C4-2B (cell line): ENCODE measurements at regions not wholly inside any gene's neighbourhood (a gene's known extent, or its start where the extent isn't known, plus 50 kb on each side); places are given as distances from the start of the nearest gene placed in this dataset.

ENCODE experiments used
- ZFX ChIP-seq: fragments of 450-650 bp; IDR thresholded peaks from 2 replicates; pipeline ENCODE4 v1.6.1; 2017
- TF ChIP-seq, protein P1 (sequence below): fragments of 450-650 bp; conservative IDR thresholded peaks from 2 replicates; pipeline ENCODE4 v1.5.1; 2017; ENCODE audit warnings: mild to moderate bottlenecking

DNA sequence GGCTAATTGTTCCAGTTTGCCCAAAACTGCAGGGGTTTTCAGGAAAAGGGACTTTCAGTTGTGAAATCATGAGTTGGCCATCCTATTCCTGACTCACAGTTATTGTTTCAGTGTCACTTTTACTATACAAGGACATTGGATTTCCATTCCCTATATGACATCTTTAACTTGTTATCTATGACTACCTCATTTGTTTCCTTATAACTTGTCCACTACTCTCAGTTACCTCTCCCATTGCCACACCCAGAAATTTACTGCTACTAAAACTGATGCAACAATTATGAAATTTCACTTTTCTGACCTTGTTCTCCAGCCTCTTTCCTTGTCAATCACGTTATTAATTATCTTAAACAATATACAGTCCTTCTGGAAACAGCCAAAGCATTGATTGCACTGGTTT, 116.5 kb upstream of the ZNF804A start:
- TF ChIP-seq, protein P1, sequence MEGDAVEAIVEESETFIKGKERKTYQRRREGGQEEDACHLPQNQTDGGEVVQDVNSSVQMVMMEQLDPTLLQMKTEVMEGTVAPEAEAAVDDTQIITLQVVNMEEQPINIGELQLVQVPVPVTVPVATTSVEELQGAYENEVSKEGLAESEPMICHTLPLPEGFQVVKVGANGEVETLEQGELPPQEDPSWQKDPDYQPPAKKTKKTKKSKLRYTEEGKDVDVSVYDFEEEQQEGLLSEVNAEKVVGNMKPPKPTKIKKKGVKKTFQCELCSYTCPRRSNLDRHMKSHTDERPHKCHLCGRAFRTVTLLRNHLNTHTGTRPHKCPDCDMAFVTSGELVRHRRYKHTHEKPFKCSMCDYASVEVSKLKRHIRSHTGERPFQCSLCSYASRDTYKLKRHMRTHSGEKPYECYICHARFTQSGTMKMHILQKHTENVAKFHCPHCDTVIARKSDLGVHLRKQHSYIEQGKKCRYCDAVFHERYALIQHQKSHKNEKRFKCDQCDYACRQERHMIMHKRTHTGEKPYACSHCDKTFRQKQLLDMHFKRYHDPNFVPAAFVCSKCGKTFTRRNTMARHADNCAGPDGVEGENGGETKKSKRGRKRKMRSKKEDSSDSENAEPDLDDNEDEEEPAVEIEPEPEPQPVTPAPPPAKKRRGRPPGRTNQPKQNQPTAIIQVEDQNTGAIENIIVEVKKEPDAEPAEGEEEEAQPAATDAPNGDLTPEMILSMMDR = no peak
- TF ChIP-seq ZFX = no peak
